Neural progenitor cell (in vitro differentiated cells): ENCODE measurements at regions not wholly inside any gene's neighbourhood (a gene's known extent, or its start where the extent isn't known, plus 50 kb on each side); places are given as distances from the start of the nearest gene placed in this dataset.

Source experiments
- DNase-seq: peaks from one replicate; pipeline ENCODE4 v3.0.0-alpha.2; 2016; ENCODE audit warnings: low spot score
- H2AFZ ChIP-seq: fragments of 200-600 bp; sonication (generic); replicated peaks from 2 replicates; pipeline ENCODE4 v1.6.1; 2016; ENCODE audit warnings: antibody characterized with exemption
- H3F3A ChIP-seq: fragments of 200-600 bp; sonication (generic); 2 replicates; pipeline ENCODE4 v1.6.1; 2016; ENCODE audit warnings: antibody characterized with exemption, low read depth
- H3K27ac ChIP-seq: fragments of 200-600 bp; sonication (generic); 2 replicates; pipeline ENCODE4 v1.5.1; 2016; ENCODE audit warnings: mild to moderate bottlenecking
- H3K27me3 ChIP-seq: fragments of 200-600 bp; sonication (generic); 2 replicates; pipeline ENCODE4 v1.6.1; 2016; ENCODE audit warnings: mild to moderate bottlenecking, moderate library complexity
- H3K36me3 ChIP-seq: fragments of 200-600 bp; sonication (generic); 2 replicates; pipeline ENCODE4 v1.5.1; 2016
- H3K4me1 ChIP-seq: fragments of 200-600 bp; sonication (generic); 2 replicates; pipeline ENCODE4 v1.6.1; 2016; ENCODE audit warnings: mixed run types
- H3K4me2 ChIP-seq: fragments of 200-600 bp; sonication (generic); 2 replicates; pipeline ENCODE4 v1.6.1; 2016
- H3K4me3 ChIP-seq: fragments of 200-600 bp; sonication (generic); 2 replicates; pipeline ENCODE4 v1.5.1; 2016
- H3K79me2 ChIP-seq: fragments of 200-600 bp; sonication (generic); 2 replicates; pipeline ENCODE4 v1.6.1; 2016; ENCODE audit warnings: low read depth
- H3K9ac ChIP-seq: fragments of 200-600 bp; sonication (generic); 2 replicates; pipeline ENCODE4 v1.6.1; 2016
- H3K9me3 ChIP-seq: fragments of 200-600 bp; sonication (generic); 2 replicates; pipeline ENCODE4 v1.5.1; 2016; ENCODE audit warnings: low read depth
- H4K20me1 ChIP-seq: fragments of 200-600 bp; sonication (generic); 2 replicates; pipeline ENCODE4 v1.6.1; 2016; ENCODE audit warnings: low read depth
- H3K27ac Mint-ChIP-seq: 3 replicates; pipeline ENCODE4 v1.8.0; 2021; ENCODE audit warnings: mixed read lengths
- H3K27me3 Mint-ChIP-seq: 2 replicates; pipeline ENCODE4 v1.8.0; 2022; ENCODE audit warnings: low read depth, mild to moderate bottlenecking, inconsistent platforms, moderate library complexity, mixed read lengths; ENCODE audit not compliant: insufficient read depth
- H3K36me3 Mint-ChIP-seq: 3 replicates; pipeline ENCODE4 v1.8.0; 2021; ENCODE audit warnings: mixed read lengths
- H3K4me1 Mint-ChIP-seq: 3 replicates; pipeline ENCODE4 v1.8.0; 2021; ENCODE audit warnings: mixed read lengths
- H3K4me3 Mint-ChIP-seq: 3 replicates; pipeline ENCODE4 v1.8.0; 2021; ENCODE audit warnings: mild to moderate bottlenecking, moderate library complexity, mixed read lengths
- H3K9me3 Mint-ChIP-seq: 3 replicates; pipeline ENCODE4 v1.8.0; 2020; ENCODE audit warnings: mixed read lengths
- EZH2 ChIP-seq: fragments of 200-600 bp; sonication (generic); IDR thresholded peaks from 2 replicates; pipeline ENCODE4 v1.6.1; 2017; ENCODE audit warnings: antibody characterized with exemption, mild to moderate bottlenecking, moderate library complexity
- EZH2phosphoT487 ChIP-seq: fragments of 200-600 bp; sonication (generic); IDR thresholded peaks from 2 replicates; pipeline ENCODE4 v1.6.1; 2017; ENCODE audit warnings: antibody characterized with exemption
- TF ChIP-seq, protein P1 (sequence below): fragments of 200-600 bp; sonication (generic); IDR thresholded peaks from 2 replicates; pipeline ENCODE4 v1.5.1; 2017; ENCODE audit warnings: antibody characterized with exemption, mild to moderate bottlenecking

DNA sequence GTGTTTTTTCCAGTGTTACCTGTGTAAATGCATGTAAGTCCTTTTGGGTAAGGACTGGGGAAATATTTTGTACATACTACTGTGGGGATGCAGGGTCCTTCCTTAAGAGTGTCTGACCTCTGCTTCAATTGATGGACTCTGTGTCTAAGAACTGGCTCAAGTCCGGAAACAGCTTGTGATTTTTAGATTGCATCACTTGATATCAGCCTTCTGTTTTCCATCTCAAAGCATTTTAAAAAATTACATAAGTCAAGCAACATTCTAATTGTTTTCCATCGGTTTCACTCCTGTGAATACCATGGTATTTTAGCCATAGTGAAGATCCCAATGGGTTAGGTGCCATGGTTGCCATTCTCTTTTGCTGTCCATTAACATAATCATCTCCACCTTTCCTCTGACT lies 597.6 kb downstream of the SQOR start:
- no peak overlapping the region for H3K27ac ChIP-seq
- TF ChIP-seq, protein P1, sequence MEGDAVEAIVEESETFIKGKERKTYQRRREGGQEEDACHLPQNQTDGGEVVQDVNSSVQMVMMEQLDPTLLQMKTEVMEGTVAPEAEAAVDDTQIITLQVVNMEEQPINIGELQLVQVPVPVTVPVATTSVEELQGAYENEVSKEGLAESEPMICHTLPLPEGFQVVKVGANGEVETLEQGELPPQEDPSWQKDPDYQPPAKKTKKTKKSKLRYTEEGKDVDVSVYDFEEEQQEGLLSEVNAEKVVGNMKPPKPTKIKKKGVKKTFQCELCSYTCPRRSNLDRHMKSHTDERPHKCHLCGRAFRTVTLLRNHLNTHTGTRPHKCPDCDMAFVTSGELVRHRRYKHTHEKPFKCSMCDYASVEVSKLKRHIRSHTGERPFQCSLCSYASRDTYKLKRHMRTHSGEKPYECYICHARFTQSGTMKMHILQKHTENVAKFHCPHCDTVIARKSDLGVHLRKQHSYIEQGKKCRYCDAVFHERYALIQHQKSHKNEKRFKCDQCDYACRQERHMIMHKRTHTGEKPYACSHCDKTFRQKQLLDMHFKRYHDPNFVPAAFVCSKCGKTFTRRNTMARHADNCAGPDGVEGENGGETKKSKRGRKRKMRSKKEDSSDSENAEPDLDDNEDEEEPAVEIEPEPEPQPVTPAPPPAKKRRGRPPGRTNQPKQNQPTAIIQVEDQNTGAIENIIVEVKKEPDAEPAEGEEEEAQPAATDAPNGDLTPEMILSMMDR = no peak
- TF ChIP-seq EZH2 = no peak
- TF ChIP-seq EZH2phosphoT487 = no peak
- no peaks in the 10 kb centered on the region for H3K79me2 ChIP-seq
- H3K27me3 ChIP-seq = no peaks in the 10 kb centered on the region
- H2AFZ ChIP-seq = no peak overlapping the region
- H3K4me1 ChIP-seq = peaks cover 11% of the 10 kb centered on the region
- no peaks in the 10 kb centered on the region for H3K36me3 ChIP-seq
- Mint-ChIP-seq H3K27ac (no peak overlapping the region), H3K4me3 (no peak overlapping the region), H3K9me3 (no peaks in the 10 kb centered on the region), H3K27me3 (no peaks in the 10 kb centered on the region), H3K4me1 (no peaks in the 10 kb centered on the region), H3K36me3 (no peaks in the 10 kb centered on the region)
- H3F3A ChIP-seq = no peaks in the 10 kb centered on the region
- H3K4me2 ChIP-seq = no peak overlapping the region
- H3K9me3 ChIP-seq = no peaks in the 10 kb centered on the region
- H3K9ac ChIP-seq = no peak overlapping the region
- H4K20me1 ChIP-seq = no peaks in the 10 kb centered on the region
- DNase-seq = no peak
- H3K4me3 ChIP-seq = no peak overlapping the region

DNA sequence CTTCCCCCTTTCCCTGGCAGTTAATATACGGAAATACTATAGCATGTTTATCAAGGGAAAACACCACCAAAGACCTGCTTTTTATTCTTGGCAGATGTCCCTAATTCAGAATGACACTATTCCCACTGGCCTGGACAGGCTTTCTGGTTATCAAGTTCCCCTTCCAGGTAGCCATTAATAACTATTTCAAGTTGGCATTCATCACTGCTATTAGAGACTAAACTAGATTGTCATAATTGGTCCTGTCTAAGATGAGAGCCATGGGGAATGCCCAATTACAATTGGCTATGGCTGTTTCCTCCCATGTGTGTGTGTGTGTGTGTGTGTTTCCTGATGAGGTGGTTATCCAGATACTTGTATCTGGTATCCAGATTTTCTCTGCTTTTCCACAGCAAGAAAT lies 608.1 kb downstream of the SQOR start:
- no peak for TF ChIP-seq EZH2phosphoT487
- Histone ChIP-seq H2AFZ (no peak overlapping the region), H3K79me2 (no peaks in the 10 kb centered on the region), H3K4me3 (no peak overlapping the region), H3K27ac (no peak overlapping the region), H3K36me3 (no peaks in the 10 kb centered on the region), H3F3A (no peaks in the 10 kb centered on the region), H3K4me1 (peaks cover 11% of the 10 kb centered on the region), H3K9ac (no peak overlapping the region), H4K20me1 (no peaks in the 10 kb centered on the region), H3K9me3 (no peaks in the 10 kb centered on the region), H3K27me3 (no peaks in the 10 kb centered on the region), H3K4me2 (no peak overlapping the region)
- H3K4me1 Mint-ChIP-seq = no peaks in the 10 kb centered on the region
- H3K27me3 Mint-ChIP-seq = peaks cover under 1% of the 10 kb centered on the region
- no peak overlapping the region for H3K4me3 Mint-ChIP-seq
- H3K36me3 Mint-ChIP-seq = no peaks in the 10 kb centered on the region
- no peaks in the 10 kb centered on the region for H3K9me3 Mint-ChIP-seq
- no peak overlapping the region for H3K27ac Mint-ChIP-seq
- no peak for DNase-seq

DNA sequence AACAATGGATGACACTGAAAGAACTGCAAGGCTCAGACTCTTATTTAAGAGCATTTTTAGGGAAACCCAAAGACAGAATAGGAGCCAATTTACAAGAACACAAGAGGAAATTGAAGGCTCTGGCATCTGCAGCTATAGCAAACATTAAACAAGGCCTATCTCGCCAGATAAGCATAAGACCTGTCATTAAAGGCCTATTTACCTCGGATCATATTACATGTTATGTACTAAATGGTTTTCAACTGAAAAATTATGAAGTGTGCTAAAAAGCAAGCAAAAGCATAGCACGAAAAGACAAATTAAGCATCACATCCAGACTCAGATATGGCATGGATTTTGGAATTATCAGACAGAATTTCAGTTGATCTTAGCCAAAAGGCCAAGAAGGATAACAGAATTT lies 617.1 kb downstream of the SQOR start:
- Histone ChIP-seq H3K9ac (no peak overlapping the region), H3F3A (no peaks in the 10 kb centered on the region), H4K20me1 (no peaks in the 10 kb centered on the region), H3K4me3 (no peak overlapping the region), H3K79me2 (no peaks in the 10 kb centered on the region), H3K27me3 (no peaks in the 10 kb centered on the region), H2AFZ (no peak overlapping the region), H3K27ac (no peak overlapping the region), H3K9me3 (no peaks in the 10 kb centered on the region), H3K4me2 (no peak overlapping the region), H3K4me1 (no peaks in the 10 kb centered on the region), H3K36me3 (no peaks in the 10 kb centered on the region)
- Mint-ChIP-seq H3K9me3 (no peaks in the 10 kb centered on the region), H3K27ac (no peak overlapping the region), H3K4me1 (no peaks in the 10 kb centered on the region), H3K27me3 (no peaks in the 10 kb centered on the region), H3K36me3 (no peaks in the 10 kb centered on the region), H3K4me3 (no peak overlapping the region)
- no peak for DNase-seq
- TF ChIP-seq EZH2phosphoT487 (no peak), EZH2 (no peak)
- TF ChIP-seq, protein P1 = no peak

DNA sequence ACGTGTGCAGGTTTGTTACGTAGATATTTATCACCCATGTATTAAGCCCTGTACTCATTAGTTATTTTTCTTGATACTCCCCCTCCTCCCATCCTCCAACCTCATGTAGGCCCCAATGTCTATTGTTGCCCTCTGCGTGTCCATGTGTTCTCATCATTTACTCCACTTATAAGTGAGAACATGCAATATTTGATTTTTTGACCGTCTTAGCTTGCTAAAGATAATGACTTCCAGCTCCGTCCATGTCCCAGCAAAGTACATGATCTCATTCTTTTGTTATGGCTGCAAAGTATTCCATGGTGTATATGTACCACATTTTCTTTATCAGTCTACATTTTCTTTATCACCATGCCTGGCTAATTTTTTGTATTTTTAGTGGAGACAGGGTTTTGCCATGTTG lies 623.2 kb downstream of the SQOR start:
- no peaks in the 10 kb centered on the region for H3K4me1 ChIP-seq
- H3K27ac Mint-ChIP-seq = no peak overlapping the region
- H2AFZ ChIP-seq = no peak overlapping the region
- H3K27me3 ChIP-seq = no peaks in the 10 kb centered on the region
- TF ChIP-seq EZH2phosphoT487 = no peak
- TF ChIP-seq, protein P1 = no peak
- no peak for TF ChIP-seq EZH2
- no peaks in the 10 kb centered on the region for H3K36me3 ChIP-seq
- no peaks in the 10 kb centered on the region for H3K36me3 Mint-ChIP-seq
- DNase-seq = no peak
- H3K4me3 Mint-ChIP-seq = no peak overlapping the region
- H3K4me1 Mint-ChIP-seq = no peaks in the 10 kb centered on the region
- peaks cover 4% of the 10 kb centered on the region for H3K27me3 Mint-ChIP-seq
- no peak overlapping the region for H3K9ac ChIP-seq
- peaks cover 4% of the 10 kb centered on the region for H3K9me3 Mint-ChIP-seq
- H3K27ac ChIP-seq = no peak overlapping the region
- H4K20me1 ChIP-seq = no peaks in the 10 kb centered on the region
- no peak overlapping the region for H3K4me2 ChIP-seq
- H3F3A ChIP-seq = no peaks in the 10 kb centered on the region
- H3K9me3 ChIP-seq = no peaks in the 10 kb centered on the region
- no peak overlapping the region for H3K4me3 ChIP-seq
- H3K79me2 ChIP-seq = no peaks in the 10 kb centered on the region
